H1 (cell line): ENCODE measurements at regions not wholly inside any gene's neighbourhood (a gene's known extent, or its start where the extent isn't known, plus 50 kb on each side); places are given as distances from the start of the nearest gene placed in this dataset.

Experiments used
- CTCF ChIP-seq, 3 experiments: IDR thresholded peaks; 1 replicate in 2 of 3; 2 replicates in 1 of 3; pipeline versions ENCODE4 v1.5.1 to v1.6.1; 2011; ENCODE audit warnings: low read length in 3 of 3, mild to moderate bottlenecking in 3 of 3, inconsistent platforms in 2 of 3, low read depth in 1 of 3, moderate library complexity in 1 of 3; ENCODE audit not compliant: insufficient read depth in 1 of 3; ENCODE audit errors: control extremely low read depth in 1 of 3
- EP300 ChIP-seq, 2 experiments: IDR thresholded peaks; 1 replicate in 1 of 2; 2 replicates in 1 of 2; pipeline ENCODE4 v1.6.1; 2011 to 2012; ENCODE audit warnings: low read depth in 2 of 2, low read length in 2 of 2, mild to moderate bottlenecking in 2 of 2, borderline replicate concordance in 1 of 2, inconsistent platforms in 1 of 2, moderate library complexity in 1 of 2
- EZH2 ChIP-seq: fragments of 200-600 bp; sonication (generic); IDR thresholded peaks from 2 replicates; pipeline ENCODE4 v1.7.1; 2012; ENCODE audit warnings: low read depth, mild to moderate bottlenecking, moderate library complexity, low read length, inconsistent platforms; ENCODE audit not compliant: severe bottlenecking
- GABPA ChIP-seq: IDR thresholded peaks from 2 replicates; pipeline ENCODE4 v1.6.1; 2011; ENCODE audit warnings: mild to moderate bottlenecking, low read length, moderate library complexity, borderline replicate concordance; ENCODE audit not compliant: insufficient read depth
- MAX ChIP-seq: IDR thresholded peaks from 2 replicates; pipeline ENCODE4 v1.6.1; 2012; ENCODE audit warnings: inconsistent platforms
- PHF8 ChIP-seq: fragments of 200-600 bp; sonication (generic); conservative IDR thresholded peaks from 2 replicates; pipeline ENCODE4 v1.7.1; 2012; ENCODE audit warnings: low read depth, mild to moderate bottlenecking, inconsistent platforms, low read length, moderate library complexity
- SIN3A ChIP-seq, 2 experiments: IDR thresholded peaks in 1 of 2; conservative IDR thresholded peaks in 1 of 2; 2 replicates each; pipeline ENCODE4 v1.6.1; 2011 to 2012; ENCODE audit warnings: low read length in 2 of 2, improper control_type of control experiment in 1 of 2, low read depth in 1 of 2, mild to moderate bottlenecking in 1 of 2

- TF ChIP-seq PHF8 (no peak), CTCF (IDR thresholded peaks at IDR 0.05; ENCODE audit: control extremely low read depth in 1 of 3, insufficient read depth in 1 of 3, low read depth in 1 of 3, low read length in 3 of 3) (no peak), MAX (no peak), SIN3A (conservative IDR thresholded peaks at IDR 0.05 in 1 of 2, IDR thresholded peaks at IDR 0.05 in 1 of 2; ENCODE audit: low read depth in 1 of 2, low read length in 2 of 2) (no peak), GABPA (no peak), EP300 (IDR thresholded peaks at IDR 0.05; ENCODE audit: borderline replicate concordance in 1 of 2, low read depth in 2 of 2, low read length in 2 of 2) (no peak), EZH2 (no peak)
These were observed 278.7 kb upstream of the SHH start for GRCh38 chr7:156090988-156091387.
